H1 (cell line): ENCODE measurements at regions not wholly inside any gene's neighbourhood (a gene's known extent, or its start where the extent isn't known, plus 50 kb on each side); places are given as distances from the start of the nearest gene placed in this dataset.

Experiments used
- PHF8 ChIP-seq: fragments of 200-600 bp; sonication (generic); conservative IDR thresholded peaks from 2 replicates; pipeline ENCODE4 v1.7.1; 2012; ENCODE audit warnings: low read depth, mild to moderate bottlenecking, inconsistent platforms, low read length, moderate library complexity
- TF ChIP-seq, protein P1 (sequence below), 3 experiments: IDR thresholded peaks; 1 replicate in 2 of 3; 2 replicates in 1 of 3; pipeline versions ENCODE4 v1.5.1 to v1.6.1; 2011; ENCODE audit warnings: low read length in 3 of 3, mild to moderate bottlenecking in 3 of 3, inconsistent platforms in 2 of 3, low read depth in 1 of 3, moderate library complexity in 1 of 3; ENCODE audit not compliant: insufficient read depth in 1 of 3; ENCODE audit errors: control extremely low read depth in 1 of 3

DNA sequence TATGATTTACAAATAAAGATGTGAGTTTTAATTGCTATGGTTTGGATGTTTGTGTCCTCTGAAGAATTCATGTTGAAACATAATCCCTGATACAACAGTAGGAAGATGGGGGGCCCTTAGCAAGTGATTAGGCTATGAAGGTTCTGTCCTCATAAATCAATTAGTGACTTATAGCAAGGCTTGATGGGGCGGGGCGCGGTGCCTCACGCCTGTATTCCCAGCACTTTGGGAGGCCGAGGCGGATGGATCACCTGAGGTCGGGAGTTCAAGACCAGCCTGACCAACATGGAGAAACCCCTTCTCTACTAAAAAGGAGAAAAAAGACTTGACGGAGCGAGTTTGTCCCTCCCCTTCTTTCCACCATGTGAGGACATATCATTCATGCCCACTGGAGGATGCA, 2486.5 kb upstream of the PCDH20 start (continued):
- no peak for TF ChIP-seq PHF8
- TF ChIP-seq, protein P1, sequence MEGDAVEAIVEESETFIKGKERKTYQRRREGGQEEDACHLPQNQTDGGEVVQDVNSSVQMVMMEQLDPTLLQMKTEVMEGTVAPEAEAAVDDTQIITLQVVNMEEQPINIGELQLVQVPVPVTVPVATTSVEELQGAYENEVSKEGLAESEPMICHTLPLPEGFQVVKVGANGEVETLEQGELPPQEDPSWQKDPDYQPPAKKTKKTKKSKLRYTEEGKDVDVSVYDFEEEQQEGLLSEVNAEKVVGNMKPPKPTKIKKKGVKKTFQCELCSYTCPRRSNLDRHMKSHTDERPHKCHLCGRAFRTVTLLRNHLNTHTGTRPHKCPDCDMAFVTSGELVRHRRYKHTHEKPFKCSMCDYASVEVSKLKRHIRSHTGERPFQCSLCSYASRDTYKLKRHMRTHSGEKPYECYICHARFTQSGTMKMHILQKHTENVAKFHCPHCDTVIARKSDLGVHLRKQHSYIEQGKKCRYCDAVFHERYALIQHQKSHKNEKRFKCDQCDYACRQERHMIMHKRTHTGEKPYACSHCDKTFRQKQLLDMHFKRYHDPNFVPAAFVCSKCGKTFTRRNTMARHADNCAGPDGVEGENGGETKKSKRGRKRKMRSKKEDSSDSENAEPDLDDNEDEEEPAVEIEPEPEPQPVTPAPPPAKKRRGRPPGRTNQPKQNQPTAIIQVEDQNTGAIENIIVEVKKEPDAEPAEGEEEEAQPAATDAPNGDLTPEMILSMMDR (IDR thresholded peaks at IDR 0.05; ENCODE audit: control extremely low read depth in 1 of 3, insufficient read depth in 1 of 3, low read depth in 1 of 3, low read length in 3 of 3), result no peak
